ENCODE measurements at regions not wholly inside any gene's neighbourhood (a gene's known extent, or its start where the extent isn't known, plus 50 kb on each side); places are given as distances from the start of the nearest gene placed in this dataset.
"Not testable (repeated sequence)": the region's sequence is repeated elsewhere in the genome, so short reads cannot be mapped to it uniquely, and the experiment has no call there.

DNA sequence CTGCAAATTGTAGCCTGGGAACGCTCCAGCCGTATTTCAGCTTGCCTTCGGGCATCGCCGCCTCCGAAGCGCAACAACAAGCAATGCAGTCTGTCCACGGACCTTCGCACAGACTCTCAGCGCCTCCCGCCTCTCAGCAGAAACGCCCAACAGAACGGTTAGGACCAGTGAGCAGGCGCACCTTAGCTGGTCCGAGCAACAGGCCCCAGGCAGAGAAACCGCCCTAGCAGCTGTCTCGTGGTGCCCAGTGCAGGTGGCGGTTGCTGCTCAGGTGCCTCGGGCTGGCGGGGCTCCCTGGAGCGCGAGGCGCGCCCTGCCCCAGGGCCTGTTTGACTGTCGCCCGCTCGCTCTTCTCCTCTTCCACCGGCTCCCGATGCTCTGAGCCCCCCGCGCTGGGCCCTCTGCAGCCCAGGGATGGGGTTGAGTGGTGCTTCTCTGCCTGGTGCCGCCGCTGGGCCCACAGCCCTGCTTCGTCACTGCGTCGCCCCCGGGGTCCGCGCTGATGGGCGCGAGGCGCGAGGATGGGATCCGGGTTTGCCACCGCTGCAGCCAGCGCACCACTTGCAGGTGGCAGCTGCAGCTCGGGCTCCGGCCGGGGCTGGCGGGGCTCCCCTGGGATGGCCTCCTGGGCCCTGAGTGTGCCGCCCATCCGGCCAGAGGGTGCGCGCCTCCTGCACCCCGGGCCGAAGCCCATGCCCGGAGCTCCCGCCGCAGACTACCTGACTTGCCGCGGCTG lies 268.4 kb upstream of the FRG2C start:
- no peak for DNase-seq

DNA sequence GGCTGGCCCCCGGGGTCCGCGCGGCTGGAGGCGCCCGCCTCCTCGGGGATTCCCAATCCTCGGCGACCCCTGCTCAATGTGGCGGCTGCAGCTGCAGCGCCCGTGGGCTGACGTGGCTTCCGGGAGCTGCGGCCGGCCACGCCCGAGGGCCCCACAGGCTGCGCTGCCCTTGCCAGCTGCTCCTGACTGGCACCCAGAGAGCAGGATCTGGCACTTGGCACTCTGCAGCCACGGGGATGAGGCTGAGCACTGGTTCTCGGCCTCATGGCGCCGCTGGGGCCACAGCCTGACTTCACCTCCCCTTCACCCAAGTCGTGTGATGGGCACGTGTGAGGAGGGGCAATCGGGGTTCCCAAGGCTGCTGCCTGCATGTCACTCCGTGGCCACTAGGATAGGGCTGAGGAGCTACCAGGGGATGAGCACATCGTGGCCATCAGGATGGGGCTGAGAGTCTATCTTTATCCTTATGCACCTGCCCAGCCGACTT lies 267.8 kb upstream of the FRG2C start:
- DNase-seq: no peak

DNA sequence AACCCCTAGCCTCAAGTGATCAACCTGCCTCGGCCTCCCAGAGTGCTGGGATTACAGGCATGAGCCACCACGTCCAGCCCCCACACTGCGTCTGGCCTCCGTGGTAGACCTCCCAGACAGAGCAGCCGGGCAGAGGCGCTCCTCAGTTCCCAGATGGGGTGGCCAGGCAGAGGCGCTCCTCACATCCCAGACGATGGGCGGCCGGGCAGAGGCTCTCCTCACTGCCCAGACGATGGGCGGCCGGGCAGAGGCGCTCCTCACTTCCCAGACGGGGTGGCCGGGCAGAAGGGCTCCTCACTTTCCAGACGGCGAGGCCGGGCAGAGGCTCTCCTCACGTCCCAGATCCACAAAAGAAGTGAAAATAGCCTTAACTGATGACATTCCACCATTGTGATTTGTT lies 266.6 kb upstream of the FRG2C start:
- DNase-seq: not testable (repeated sequence)

- peak; percentile 57 for DNase-seq
Measured at GRCh38 chr3:75422101-75422945, 241.8 kb upstream of the FRG2C start.

- not testable (repeated sequence) for DNase-seq
Measured at GRCh38 chr3:75425379-75425778, 238.7 kb upstream of the FRG2C start.

DNA sequence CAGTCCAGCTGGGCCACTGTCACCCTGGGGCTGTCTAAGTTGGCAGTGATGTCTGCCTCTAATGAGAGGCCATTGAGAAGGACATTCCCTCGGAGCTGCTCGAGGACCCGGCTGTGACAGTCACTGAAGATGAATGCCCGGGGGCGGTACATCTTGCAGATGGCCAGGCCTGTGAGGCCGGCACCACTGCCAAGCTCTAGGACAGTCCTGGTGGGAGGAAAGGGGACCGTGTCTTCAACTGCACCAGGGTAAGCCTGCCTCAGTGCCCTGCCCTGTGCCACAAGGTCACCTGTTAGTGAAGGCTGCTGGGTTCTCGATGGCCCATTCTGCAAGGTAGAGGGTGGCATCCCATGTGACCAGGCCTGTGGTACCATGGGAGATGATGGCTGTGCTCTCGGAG lies 236.6 kb upstream of the FRG2C start:
- not testable (repeated sequence) for DNase-seq

- DNase-seq: not testable (repeated sequence)
Measured at GRCh38 chr3:75427906-75428305, 236.2 kb upstream of the FRG2C start.

DNA sequence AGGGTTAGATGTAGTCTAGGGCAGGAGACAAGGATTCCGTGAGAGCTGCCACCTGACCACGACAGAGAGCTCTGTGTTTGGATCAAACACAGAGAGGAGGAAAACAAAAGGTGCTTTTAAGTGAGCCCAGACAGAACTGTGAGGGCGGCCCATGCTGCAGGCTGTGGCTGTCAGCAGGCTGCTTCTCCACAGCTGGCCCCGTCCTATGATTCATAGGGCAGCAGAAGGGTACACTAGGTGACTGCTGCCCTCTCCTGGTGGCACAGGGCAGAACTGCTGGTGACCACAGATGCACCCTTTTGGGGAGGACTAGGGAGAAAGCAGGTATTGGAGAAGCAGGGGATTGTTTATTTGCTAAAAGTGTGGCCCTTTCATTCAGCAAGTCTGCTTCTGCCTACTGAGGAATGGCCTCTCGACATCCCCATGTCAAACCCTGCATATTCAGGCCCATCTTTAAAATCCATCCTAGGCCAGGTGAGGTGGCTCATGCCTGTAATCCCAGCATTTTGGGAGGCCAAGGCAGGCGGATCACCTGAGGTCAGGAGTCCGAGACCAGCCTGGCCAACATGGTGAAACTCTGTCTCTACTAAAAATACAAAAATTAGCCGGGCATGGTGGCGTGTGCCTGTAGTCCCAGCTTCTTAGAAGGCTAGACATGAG lies 234.4 kb upstream of the FRG2C start:
- DNase-seq: peak; percentile 85

- not testable (repeated sequence) for DNase-seq
Measured at GRCh38 chr3:75430406-75430805, 233.7 kb upstream of the FRG2C start.

GRCh38 chr3:75431120-75431519 lies 233.0 kb upstream of the FRG2C start:
- not testable (repeated sequence) for DNase-seq

GRCh38 chr3:75432466-75432865 lies 231.7 kb upstream of the FRG2C start:
- DNase-seq: not testable (repeated sequence)

- not testable (repeated sequence) for DNase-seq
Measured at GRCh38 chr3:75432885-75433284, 231.2 kb upstream of the FRG2C start.

- not testable (repeated sequence) for DNase-seq
Measured at GRCh38 chr3:75433295-75433694, 230.8 kb upstream of the FRG2C start.

- peak; percentile 32 for DNase-seq
Measured at GRCh38 chr3:75434276-75434912, 229.7 kb upstream of the FRG2C start.

DNA sequence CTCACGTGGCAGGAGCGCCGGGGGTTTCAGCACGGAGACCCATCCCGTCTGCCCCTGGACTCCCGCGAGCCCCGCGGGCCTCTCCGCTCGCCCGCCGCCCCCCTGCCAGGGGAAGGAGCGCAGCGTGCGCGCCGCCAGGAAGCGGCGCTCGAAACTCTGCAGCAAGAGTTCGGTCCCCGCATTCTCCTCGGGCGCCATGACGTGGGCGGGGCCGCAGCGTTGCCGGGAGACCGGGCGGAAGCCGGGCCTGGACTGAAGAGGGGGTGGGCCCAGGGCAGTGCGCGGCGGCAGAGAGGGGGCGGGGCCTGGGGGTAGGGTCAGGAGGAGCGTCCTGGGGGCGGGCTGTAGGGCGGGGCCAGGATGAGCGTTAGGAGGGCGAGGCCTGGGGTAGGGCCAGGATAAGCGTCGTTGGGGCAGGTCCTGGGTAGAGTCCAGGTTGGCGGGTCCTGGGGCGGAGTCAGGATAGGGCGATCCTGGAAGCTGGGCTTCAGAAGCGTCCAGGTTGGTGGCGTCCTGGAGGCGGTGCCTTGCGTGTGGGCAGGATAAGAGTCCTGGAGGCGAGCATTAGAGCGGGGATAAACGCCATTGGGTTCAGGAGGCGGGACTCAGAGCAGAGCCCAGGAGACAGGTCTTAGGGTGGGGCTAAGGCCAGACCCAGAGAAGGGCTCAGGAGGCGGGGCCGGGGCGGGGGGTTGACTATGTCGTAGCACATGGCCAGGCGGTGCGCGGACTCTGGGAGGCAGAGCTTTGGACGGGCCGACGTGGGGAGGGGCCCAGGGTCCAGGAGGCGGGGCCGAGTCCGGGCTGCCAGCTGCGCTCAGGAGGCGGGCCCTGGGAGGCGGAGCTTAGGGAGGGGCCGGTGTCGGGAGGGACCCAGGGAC lies 229.0 kb upstream of the FRG2C start:
- DNase-seq: peak; percentile 98

DNA sequence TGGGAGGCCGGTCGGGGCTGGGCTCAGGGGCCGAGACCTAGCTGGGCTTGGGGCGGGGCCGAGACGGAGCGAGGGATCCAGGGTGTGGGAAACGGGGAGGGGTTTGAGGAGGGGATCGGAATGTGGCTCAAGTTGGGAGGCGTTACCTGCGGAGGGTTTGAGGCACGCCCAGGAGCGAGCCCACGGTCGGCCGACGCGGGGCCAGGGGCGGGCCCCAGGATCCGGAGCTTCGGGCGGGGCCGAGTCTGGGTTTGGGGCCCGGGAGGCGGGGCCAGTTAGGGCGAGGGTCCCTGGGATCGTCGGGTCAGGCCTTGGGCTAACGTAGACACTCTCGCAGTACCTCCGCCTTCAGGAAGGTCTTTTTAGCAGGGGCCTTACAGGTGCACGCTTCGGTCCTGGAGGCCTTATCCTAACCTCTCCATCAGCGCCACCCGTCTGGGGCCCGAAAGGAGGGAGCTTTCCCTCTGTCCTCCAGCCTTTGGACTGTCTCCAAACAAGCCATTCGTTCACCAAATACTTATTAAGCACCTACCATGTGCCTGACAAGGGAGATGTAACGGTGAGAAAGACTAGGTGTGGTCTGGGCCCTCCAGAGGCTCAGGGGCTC lies 228.2 kb upstream of the FRG2C start:
- not testable (repeated sequence) for DNase-seq

GRCh38 chr3:75440986-75441385 lies 223.1 kb upstream of the FRG2C start:
- not testable (repeated sequence) for DNase-seq

DNA sequence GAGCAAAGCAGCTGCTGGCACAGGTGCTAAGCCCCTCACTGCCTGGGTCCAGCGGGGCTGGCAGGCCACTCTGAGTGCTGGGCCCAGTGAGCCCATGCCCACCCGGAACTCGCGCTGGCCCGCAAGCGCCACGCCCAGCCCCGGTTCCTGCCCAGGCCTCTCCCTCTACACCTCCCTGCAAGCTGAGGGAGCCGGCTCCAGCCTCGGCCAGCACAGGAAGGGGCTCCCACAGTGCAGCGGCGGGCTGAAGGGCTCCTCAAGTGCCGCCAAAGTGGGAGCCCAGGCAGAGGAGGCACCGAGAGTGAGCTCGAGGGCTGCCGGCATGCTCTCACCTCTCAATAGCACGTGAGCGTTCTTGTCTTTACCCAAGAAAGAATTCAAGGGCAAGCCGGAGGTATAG lies 219.5 kb upstream of the FRG2C start:
- not testable (repeated sequence) for DNase-seq

GRCh38 chr3:75445234-75445633 lies 218.9 kb upstream of the FRG2C start:
- DNase-seq: not testable (repeated sequence)

DNA sequence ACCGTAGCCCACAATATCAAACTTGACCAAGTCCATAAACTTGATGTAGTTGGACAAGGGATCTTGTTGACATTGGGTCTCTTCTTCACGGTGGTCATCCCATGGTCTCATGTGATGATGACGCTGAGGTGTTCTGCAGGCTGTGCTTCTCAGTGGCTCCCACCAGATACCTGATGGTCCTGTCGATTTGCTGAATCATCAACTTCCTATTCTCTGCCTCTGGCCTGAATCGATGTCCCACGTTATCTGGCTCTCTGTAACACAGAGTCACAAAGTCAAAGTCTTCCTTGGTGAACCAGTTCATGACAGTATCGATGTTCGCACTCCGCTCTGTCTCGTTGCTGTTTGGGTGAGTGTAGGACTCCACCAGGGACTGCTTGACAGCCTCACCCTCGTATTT lies 217.2 kb upstream of the FRG2C start:
- not testable (repeated sequence) for DNase-seq

- not testable (repeated sequence) for DNase-seq
Measured at GRCh38 chr3:75453328-75453727, 210.8 kb upstream of the FRG2C start.

All from activated CD4-positive, alpha-beta T cell treated with anti-CD3 and anti-CD28 coated beads, Interleukin-10, Interleukin-2, amounts not matched to agents 100 ng/mL and 50 ng/mL, durations not matched to agents 16 hours and 8 hours (primary cell).